ENCODE measurements at regions not wholly inside any gene's neighbourhood (a gene's known extent, or its start where the extent isn't known, plus 50 kb on each side); places are given as distances from the start of the nearest gene placed in this dataset.

DNA sequence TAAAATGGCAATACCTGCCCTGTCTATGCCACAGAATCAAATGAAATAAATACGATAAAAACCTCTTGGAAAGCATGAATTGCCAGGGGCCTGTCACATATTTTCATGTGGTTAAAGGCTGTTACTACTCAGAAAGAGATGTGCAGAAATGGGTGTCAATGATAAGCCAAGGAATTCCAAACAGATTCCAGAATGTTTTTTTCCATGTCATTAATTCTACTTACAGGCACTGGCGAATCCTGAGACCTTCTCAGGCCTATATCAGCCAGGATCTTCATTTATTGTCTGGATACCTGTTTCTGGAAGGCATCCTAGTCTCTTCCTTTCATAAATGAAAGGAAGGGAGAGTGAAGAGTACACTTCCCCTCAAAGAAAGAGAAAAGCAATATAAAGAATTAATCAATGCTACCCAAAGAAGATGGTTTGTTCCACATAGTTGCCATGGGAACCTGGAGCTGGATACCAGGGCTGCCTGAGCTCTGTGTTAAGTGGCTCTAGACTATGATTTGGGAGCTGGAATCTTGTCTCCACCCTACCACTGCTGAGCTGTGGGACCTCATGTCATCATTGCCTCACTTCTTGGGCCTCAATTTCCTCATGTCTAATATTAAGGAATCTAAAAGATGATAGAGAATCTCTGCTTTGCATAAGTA, 335.1 kb upstream of the SKOR2 start:
- TF ChIP-seq TCF7 (IDR thresholded peaks at IDR 0.05; ENCODE audit: low read depth) (no peak), HMG20A (CRISPR knock-in tag; IDR thresholded peaks at IDR 0.05; ENCODE audit: borderline replicate concordance) (no peak), FOSL2 (CRISPR knock-in tag; IDR thresholded peaks at IDR 0.05) (no peak), ZNF143 (CRISPR knock-in tag; IDR thresholded peaks at IDR 0.05) (no peak), ZNF747 (CRISPR knock-in tag; IDR thresholded peaks at IDR 0.05; ENCODE audit: borderline replicate concordance) (no peak), ZBTB20 (CRISPR knock-in tag; IDR thresholded peaks at IDR 0.05; ENCODE audit: borderline replicate concordance, low read depth) (no peak), POLR2A (IDR thresholded peaks at IDR 0.05; ENCODE audit: insufficient read depth in 1 of 2, low read depth in 2 of 2, low read length in 2 of 2) (no peak), POLR2AphosphoS2 (IDR thresholded peaks at IDR 0.05; ENCODE audit: low read depth, low read length) (no peak), ADNP (CRISPR knock-in tag; IDR thresholded peaks at IDR 0.05) (no peak), RAD21 (CRISPR knock-in tag; IDR thresholded peaks at IDR 0.05) (no peak), ZNF282 (IDR thresholded peaks at IDR 0.05; ENCODE audit: partially characterized antibody) (no peak)
- TF ChIP-seq, protein P1, sequence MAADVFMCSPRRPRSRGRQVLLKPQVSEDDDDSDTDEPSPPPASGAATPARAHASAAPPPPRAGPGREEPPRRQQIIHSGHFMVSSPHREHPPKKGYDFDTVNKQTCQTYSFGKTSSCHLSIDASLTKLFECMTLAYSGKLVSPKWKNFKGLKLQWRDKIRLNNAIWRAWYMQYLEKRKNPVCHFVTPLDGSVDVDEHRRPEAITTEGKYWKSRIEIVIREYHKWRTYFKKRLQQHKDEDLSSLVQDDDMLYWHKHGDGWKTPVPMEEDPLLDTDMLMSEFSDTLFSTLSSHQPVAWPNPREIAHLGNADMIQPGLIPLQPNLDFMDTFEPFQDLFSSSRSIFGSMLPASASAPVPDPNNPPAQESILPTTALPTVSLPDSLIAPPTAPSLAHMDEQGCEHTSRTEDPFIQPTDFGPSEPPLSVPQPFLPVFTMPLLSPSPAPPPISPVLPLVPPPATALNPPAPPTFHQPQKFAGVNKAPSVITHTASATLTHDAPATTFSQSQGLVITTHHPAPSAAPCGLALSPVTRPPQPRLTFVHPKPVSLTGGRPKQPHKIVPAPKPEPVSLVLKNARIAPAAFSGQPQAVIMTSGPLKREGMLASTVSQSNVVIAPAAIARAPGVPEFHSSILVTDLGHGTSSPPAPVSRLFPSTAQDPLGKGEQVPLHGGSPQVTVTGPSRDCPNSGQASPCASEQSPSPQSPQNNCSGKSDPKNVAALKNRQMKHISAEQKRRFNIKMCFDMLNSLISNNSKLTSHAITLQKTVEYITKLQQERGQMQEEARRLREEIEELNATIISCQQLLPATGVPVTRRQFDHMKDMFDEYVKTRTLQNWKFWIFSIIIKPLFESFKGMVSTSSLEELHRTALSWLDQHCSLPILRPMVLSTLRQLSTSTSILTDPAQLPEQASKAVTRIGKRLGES (CRISPR knock-in tag; IDR thresholded peaks at IDR 0.05; ENCODE audit: borderline replicate concordance): no peak
- TF ChIP-seq, protein P2, sequence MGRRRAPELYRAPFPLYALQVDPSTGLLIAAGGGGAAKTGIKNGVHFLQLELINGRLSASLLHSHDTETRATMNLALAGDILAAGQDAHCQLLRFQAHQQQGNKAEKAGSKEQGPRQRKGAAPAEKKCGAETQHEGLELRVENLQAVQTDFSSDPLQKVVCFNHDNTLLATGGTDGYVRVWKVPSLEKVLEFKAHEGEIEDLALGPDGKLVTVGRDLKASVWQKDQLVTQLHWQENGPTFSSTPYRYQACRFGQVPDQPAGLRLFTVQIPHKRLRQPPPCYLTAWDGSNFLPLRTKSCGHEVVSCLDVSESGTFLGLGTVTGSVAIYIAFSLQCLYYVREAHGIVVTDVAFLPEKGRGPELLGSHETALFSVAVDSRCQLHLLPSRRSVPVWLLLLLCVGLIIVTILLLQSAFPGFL (CRISPR knock-in tag; IDR thresholded peaks at IDR 0.05): no peak
- TF ChIP-seq, protein P3, sequence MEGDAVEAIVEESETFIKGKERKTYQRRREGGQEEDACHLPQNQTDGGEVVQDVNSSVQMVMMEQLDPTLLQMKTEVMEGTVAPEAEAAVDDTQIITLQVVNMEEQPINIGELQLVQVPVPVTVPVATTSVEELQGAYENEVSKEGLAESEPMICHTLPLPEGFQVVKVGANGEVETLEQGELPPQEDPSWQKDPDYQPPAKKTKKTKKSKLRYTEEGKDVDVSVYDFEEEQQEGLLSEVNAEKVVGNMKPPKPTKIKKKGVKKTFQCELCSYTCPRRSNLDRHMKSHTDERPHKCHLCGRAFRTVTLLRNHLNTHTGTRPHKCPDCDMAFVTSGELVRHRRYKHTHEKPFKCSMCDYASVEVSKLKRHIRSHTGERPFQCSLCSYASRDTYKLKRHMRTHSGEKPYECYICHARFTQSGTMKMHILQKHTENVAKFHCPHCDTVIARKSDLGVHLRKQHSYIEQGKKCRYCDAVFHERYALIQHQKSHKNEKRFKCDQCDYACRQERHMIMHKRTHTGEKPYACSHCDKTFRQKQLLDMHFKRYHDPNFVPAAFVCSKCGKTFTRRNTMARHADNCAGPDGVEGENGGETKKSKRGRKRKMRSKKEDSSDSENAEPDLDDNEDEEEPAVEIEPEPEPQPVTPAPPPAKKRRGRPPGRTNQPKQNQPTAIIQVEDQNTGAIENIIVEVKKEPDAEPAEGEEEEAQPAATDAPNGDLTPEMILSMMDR (CRISPR knock-in tag; IDR thresholded peaks at IDR 0.05): no peak
